Neural cell (in vitro differentiated cells): ENCODE measurements at regions not wholly inside any gene's neighbourhood (a gene's known extent, or its start where the extent isn't known, plus 50 kb on each side); places are given as distances from the start of the nearest gene placed in this dataset.

ENCODE experiments used
- H2AFZ ChIP-seq: fragments of 200-600, 300-800 bp; sonication (generic), shearing (Covaris generic); 2 replicates; pipeline ENCODE4 v1.6.0; 2014; ENCODE audit warnings: low read depth, mild to moderate bottlenecking, antibody characterized with exemption, low read length, moderate library complexity
- H3F3A ChIP-seq: fragments of 200-600 bp; shearing (Covaris generic); 2 replicates; pipeline ENCODE4 v1.6.1; 2016; ENCODE audit warnings: mild to moderate bottlenecking, moderate library complexity, mixed read lengths, antibody characterized with exemption, low read length; ENCODE audit not compliant: insufficient read depth, poor library complexity, severe bottlenecking
- H3K27ac ChIP-seq: fragments of 200-600, 300-800 bp; sonication (generic), shearing (Covaris generic); 2 replicates; pipeline ENCODE4 v1.5.1; 2014; ENCODE audit warnings: mild to moderate bottlenecking, low read length, moderate library complexity
- H3K27me3 ChIP-seq: fragments of 300-800, 200-600 bp; sonication (generic), shearing (Covaris generic); 2 replicates; pipeline ENCODE4 v1.6.0; 2014; ENCODE audit warnings: mild to moderate bottlenecking, low read depth, low read length, moderate library complexity; ENCODE audit not compliant: insufficient read depth
- H3K36me3 ChIP-seq: fragments of 300-800, 200-600 bp; sonication (generic), shearing (Covaris generic); 2 replicates; pipeline ENCODE4 v1.5.1; 2014; ENCODE audit warnings: mild to moderate bottlenecking, antibody characterized with exemption, low read length, moderate library complexity; ENCODE audit not compliant: insufficient read depth
- H3K4me2 ChIP-seq: fragments of 300-800, 200-600 bp; sonication (generic), shearing (Covaris generic); 2 replicates; pipeline ENCODE4 v1.6.0; 2014; ENCODE audit warnings: mild to moderate bottlenecking, low read length
- H3K4me3 ChIP-seq: fragments of 300-800, 200-600 bp; sonication (generic), shearing (Covaris generic); 2 replicates; pipeline ENCODE4 v1.5.1; 2014; ENCODE audit warnings: mild to moderate bottlenecking, low read length, moderate library complexity
- H3K79me2 ChIP-seq: fragments of 200-600 bp; shearing (Covaris generic); replicated peaks from 2 replicates; pipeline ENCODE4 v1.6.0; 2014; ENCODE audit warnings: mild to moderate bottlenecking, low read length, moderate library complexity; ENCODE audit not compliant: insufficient read depth
- H3K9ac ChIP-seq: fragments of 300-800, 200-600 bp; sonication (generic), shearing (Covaris generic); 2 replicates; pipeline ENCODE4 v1.6.1; 2016; ENCODE audit warnings: mild to moderate bottlenecking, low read length, mixed read lengths
- H3K9me2 ChIP-seq: fragments of 200-600 bp; shearing (Covaris generic); 2 replicates; pipeline ENCODE4 v1.6.1; 2016; ENCODE audit warnings: mild to moderate bottlenecking, low read length, mixed read lengths; ENCODE audit not compliant: insufficient read depth
- H3K9me3 ChIP-seq: fragments of 200-600, 300-800 bp; sonication (generic), shearing (Covaris generic); 2 replicates; pipeline ENCODE4 v1.6.1; 2016; ENCODE audit warnings: mild to moderate bottlenecking, mixed run types, low read length, moderate library complexity, mixed read lengths
- H4K20me1 ChIP-seq: fragments of 200-600 bp; shearing (Covaris generic); 2 replicates; pipeline ENCODE4 v1.6.1; 2016; ENCODE audit warnings: mild to moderate bottlenecking, mixed run types; ENCODE audit not compliant: insufficient read depth
- CTCF ChIP-seq: fragments of 450-650 bp; IDR thresholded peaks from 2 replicates; pipeline ENCODE4 v1.5.1; 2014; ENCODE audit warnings: antibody characterized with exemption, mild to moderate bottlenecking, moderate library complexity; ENCODE audit not compliant: poor library complexity, severe bottlenecking
- EP300 ChIP-seq: fragments of 450-650 bp; conservative IDR thresholded peaks from 2 replicates; pipeline ENCODE4 v1.6.1; 2014; ENCODE audit warnings: antibody characterized with exemption, mild to moderate bottlenecking, moderate library complexity; ENCODE audit not compliant: poor library complexity, severe bottlenecking
- EZH2 ChIP-seq: fragments of 200-600, 300-800 bp; shearing (Covaris generic), sonication (generic); IDR thresholded peaks from 2 replicates; pipeline ENCODE4 v1.6.1; 2014; ENCODE audit warnings: antibody characterized with exemption, low read length, borderline replicate concordance, mild to moderate bottlenecking; ENCODE audit not compliant: insufficient read depth, poor library complexity, severe bottlenecking
- MXI1 ChIP-seq: fragments of 450-650 bp; conservative IDR thresholded peaks from 2 replicates; pipeline ENCODE4 v1.6.1; 2014; ENCODE audit warnings: antibody characterized with exemption, mild to moderate bottlenecking; ENCODE audit not compliant: poor library complexity, severe bottlenecking
- POLR2AphosphoS5 ChIP-seq: IDR thresholded peaks from 2 replicates; pipeline ENCODE4 v1.6.1; 2012
- RAD21 ChIP-seq: fragments of 450-650 bp; conservative IDR thresholded peaks from 2 replicates; pipeline ENCODE4 v1.6.1; 2014; ENCODE audit warnings: antibody characterized with exemption, mild to moderate bottlenecking, moderate library complexity
- REST ChIP-seq: IDR thresholded peaks from 2 replicates; pipeline ENCODE4 v1.6.1; 2012; ENCODE audit warnings: borderline replicate concordance
- SMC3 ChIP-seq: fragments of 450-650 bp; conservative IDR thresholded peaks from 2 replicates; pipeline ENCODE4 v1.6.1; 2014; ENCODE audit warnings: antibody characterized with exemption, mild to moderate bottlenecking, moderate library complexity; ENCODE audit not compliant: poor library complexity
- TAF1 ChIP-seq: IDR thresholded peaks from 2 replicates; pipeline ENCODE4 v1.6.1; 2012; ENCODE audit warnings: low read depth

- no peak overlapping the region for H3K27ac ChIP-seq
- no peak overlapping the region for H2AFZ ChIP-seq
These were observed 1195.3 kb downstream of the EFNB2 start for GRCh38 chr13:105340061-105340606.

GRCh38 chr13:105338773-105339172 is 1196.7 kb downstream of the EFNB2 start:
- Histone ChIP-seq H3K79me2 (no peaks in the 10 kb centered on the region), H3F3A (no peaks in the 10 kb centered on the region), H3K9me3 (no peaks in the 10 kb centered on the region), H3K27me3 (no peaks in the 10 kb centered on the region), H3K27ac (no peak overlapping the region), H3K9me2 (no peaks in the 10 kb centered on the region), H3K4me3 (no peak overlapping the region), H4K20me1 (no peaks in the 10 kb centered on the region), H3K9ac (no peak overlapping the region), H3K36me3 (no peaks in the 10 kb centered on the region), H3K4me2 (no peak overlapping the region), H2AFZ (no peak overlapping the region)
- TF ChIP-seq MXI1 (no peak), REST (no peak), TAF1 (no peak), POLR2AphosphoS5 (no peak), RAD21 (no peak), EP300 (no peak), CTCF (no peak), EZH2 (no peak), SMC3 (no peak)

More at GRCh38 chr13:105340061-105340606, 1195.3 kb downstream of the EFNB2 start:
- no peak overlapping the region for H3K4me3 ChIP-seq
- no peaks in the 10 kb centered on the region for H3F3A ChIP-seq
- no peaks in the 10 kb centered on the region for H3K9me3 ChIP-seq
- no peaks in the 10 kb centered on the region for H3K36me3 ChIP-seq
- no peaks in the 10 kb centered on the region for H4K20me1 ChIP-seq
- H3K4me2 ChIP-seq = no peak overlapping the region
- TF ChIP-seq RAD21 (no peak), EZH2 (no peak), MXI1 (no peak)
- no peaks in the 10 kb centered on the region for H3K27me3 ChIP-seq
- no peak overlapping the region for H3K9ac ChIP-seq
- H3K9me2 ChIP-seq = no peaks in the 10 kb centered on the region
- H3K79me2 ChIP-seq = no peaks in the 10 kb centered on the region
